Epidermal melanocyte (primary cell): ENCODE measurements at regions not wholly inside any gene's neighbourhood (a gene's known extent, or its start where the extent isn't known, plus 50 kb on each side); places are given as distances from the start of the nearest gene placed in this dataset.
"Not testable (repeated sequence)": the region's sequence is repeated elsewhere in the genome, so short reads cannot be mapped to it uniquely, and the experiment has no call there.

Source experiments
- DNase-seq: peaks from one replicate; pipeline ENCODE4 v3.0.0; 2011; ENCODE audit warnings: low spot score; ENCODE audit not compliant: insufficient read length

GRCh38 chr6:104519566-104519965 is 340.2 kb downstream of the HACE1 start:
- DNase-seq, result no peak

- no peak for DNase-seq
Measured at GRCh38 chr6:104509355-104509754, 350.4 kb downstream of the HACE1 start.

GRCh38 chr6:104506429-104506828 is 353.3 kb downstream of the HACE1 start:
- no peak for DNase-seq

GRCh38 chr6:104505838-104506237 is 353.9 kb downstream of the HACE1 start:
- no peak for DNase-seq

GRCh38 chr6:104500265-104500664 is 359.5 kb downstream of the HACE1 start:
- no peak for DNase-seq

- no peak for DNase-seq
Measured at GRCh38 chr6:104486035-104486434, 373.7 kb downstream of the HACE1 start.

GRCh38 chr6:104484626-104485025 is 375.1 kb downstream of the HACE1 start:
- DNase-seq, result no peak

- DNase-seq, result no peak
Measured at GRCh38 chr6:104484191-104484590, 375.5 kb downstream of the HACE1 start.

GRCh38 chr6:104483225-104483834 is 376.4 kb downstream of the HACE1 start:
- no peak for DNase-seq

GRCh38 chr6:104477569-104477968 is 382.1 kb downstream of the HACE1 start:
- DNase-seq, result no peak

GRCh38 chr6:104473021-104473429 is 386.7 kb downstream of the HACE1 start:
- no peak for DNase-seq

- no peak for DNase-seq
Measured at GRCh38 chr6:104472021-104472901, 387.5 kb downstream of the HACE1 start.

- DNase-seq, result no peak
Measured at GRCh38 chr6:104466306-104466705, 393.4 kb downstream of the HACE1 start.

GRCh38 chr6:104462811-104463599 is 396.7 kb downstream of the HACE1 start:
- no peak for DNase-seq

- DNase-seq, result no peak
Measured at GRCh38 chr6:104460738-104461483, 398.8 kb downstream of the HACE1 start.

GRCh38 chr6:104459543-104459942 is 400.2 kb downstream of the HACE1 start:
- DNase-seq, result no peak

- no peak for DNase-seq
Measured at GRCh38 chr6:104449918-104450317, 409.8 kb downstream of the HACE1 start.

GRCh38 chr6:104446101-104447080 is 413.3 kb downstream of the HACE1 start:
- not testable (repeated sequence) for DNase-seq

GRCh38 chr6:104434519-104434918 is 425.2 kb downstream of the HACE1 start:
- no peak for DNase-seq

- DNase-seq, result no peak
Measured at GRCh38 chr6:104431096-104431495, 428.6 kb downstream of the HACE1 start.
